SKM-1 treated with dmso at 0.1 percent for 144 hours (cell line): ENCODE measurements at regions not wholly inside any gene's neighbourhood (a gene's known extent, or its start where the extent isn't known, plus 50 kb on each side); places are given as distances from the start of the nearest gene placed in this dataset.
"Not testable (repeated sequence)": the region's sequence is repeated elsewhere in the genome, so short reads cannot be mapped to it uniquely, and the experiment has no call there.

Experiments used
- DNase-seq: peaks from one replicate; lab custom pipeline; 2025; ENCODE audit not compliant: unreplicated experiment; lab: John Stamatoyannopoulos, UW

GRCh38 chr19:28608292-28608691 is 604.7 kb downstream of the UQCRFS1 start:
- no peak for DNase-seq

- DNase-seq = no peak
These were observed 605.8 kb downstream of the UQCRFS1 start for GRCh38 chr19:28607066-28607583.

- no peak for DNase-seq
These were observed 606.5 kb downstream of the UQCRFS1 start for GRCh38 chr19:28606269-28607032.

GRCh38 chr19:28605501-28606268 is 607.3 kb downstream of the UQCRFS1 start:
- no peak for DNase-seq

GRCh38 chr19:28603453-28603852 is 609.5 kb downstream of the UQCRFS1 start:
- DNase-seq = no peak

GRCh38 chr19:28602675-28603298 is 610.2 kb downstream of the UQCRFS1 start:
- DNase-seq = no peak

GRCh38 chr19:28601723-28602440 is 611.1 kb downstream of the UQCRFS1 start:
- no peak for DNase-seq

- DNase-seq = no peak
These were observed 614.1 kb downstream of the UQCRFS1 start for GRCh38 chr19:28598861-28599260.

- DNase-seq = no peak
These were observed 616.3 kb downstream of the UQCRFS1 start for GRCh38 chr19:28596561-28597071.

- DNase-seq = no peak
These were observed 617.0 kb downstream of the UQCRFS1 start for GRCh38 chr19:28595722-28596480.

- DNase-seq = no peak
These were observed 618.2 kb downstream of the UQCRFS1 start for GRCh38 chr19:28594737-28595136.

- DNase-seq = not testable (repeated sequence)
These were observed 623.0 kb downstream of the UQCRFS1 start for GRCh38 chr19:28589991-28590411.

GRCh38 chr19:28586474-28586873 is 626.5 kb downstream of the UQCRFS1 start:
- DNase-seq = no peak

- no peak for DNase-seq
These were observed 627.2 kb downstream of the UQCRFS1 start for GRCh38 chr19:28585796-28586195.

GRCh38 chr19:28583713-28584112 is 629.2 kb downstream of the UQCRFS1 start:
- DNase-seq = no peak

- no peak for DNase-seq
These were observed 629.7 kb downstream of the UQCRFS1 start for GRCh38 chr19:28583242-28583641.

- DNase-seq = no peak
These were observed 630.2 kb downstream of the UQCRFS1 start for GRCh38 chr19:28582796-28583195.

- DNase-seq = no peak
These were observed 630.6 kb downstream of the UQCRFS1 start for GRCh38 chr19:28582344-28582743.

- no peak for DNase-seq
These were observed 631.5 kb downstream of the UQCRFS1 start for GRCh38 chr19:28581468-28581770.

- DNase-seq = no peak
These were observed 634.0 kb downstream of the UQCRFS1 start for GRCh38 chr19:28578786-28579505.
